ENCODE measurements at regions not wholly inside any gene's neighbourhood (a gene's known extent, or its start where the extent isn't known, plus 50 kb on each side); places are given as distances from the start of the nearest gene placed in this dataset.

DNA sequence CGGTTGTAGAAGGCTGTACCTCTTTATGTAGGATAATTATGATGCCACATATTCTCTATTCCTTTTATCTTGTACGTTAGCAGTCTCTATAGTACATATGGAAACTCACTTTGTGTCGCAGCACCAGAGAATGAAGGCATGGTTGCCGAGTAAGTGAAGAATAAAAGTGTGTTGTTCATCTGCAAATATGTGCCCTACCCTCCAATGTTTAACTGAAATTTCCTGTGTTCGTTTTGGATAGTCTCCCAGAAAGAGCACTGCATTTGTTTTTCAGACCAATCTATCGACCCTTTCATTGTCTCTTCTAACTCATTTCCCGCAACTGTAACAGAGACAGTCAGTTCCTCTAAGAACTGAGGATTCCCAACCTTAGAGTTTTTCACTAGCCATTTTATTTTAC lies 592.8 kb downstream of the TUSC7 start:
- no peak for DNase-seq (ENCODE audit: low read depth)
- H3K4me3 ChIP-seq (ENCODE audit: low read depth, low read length), result no peak overlapping the region
- TF ChIP-seq, protein P1, sequence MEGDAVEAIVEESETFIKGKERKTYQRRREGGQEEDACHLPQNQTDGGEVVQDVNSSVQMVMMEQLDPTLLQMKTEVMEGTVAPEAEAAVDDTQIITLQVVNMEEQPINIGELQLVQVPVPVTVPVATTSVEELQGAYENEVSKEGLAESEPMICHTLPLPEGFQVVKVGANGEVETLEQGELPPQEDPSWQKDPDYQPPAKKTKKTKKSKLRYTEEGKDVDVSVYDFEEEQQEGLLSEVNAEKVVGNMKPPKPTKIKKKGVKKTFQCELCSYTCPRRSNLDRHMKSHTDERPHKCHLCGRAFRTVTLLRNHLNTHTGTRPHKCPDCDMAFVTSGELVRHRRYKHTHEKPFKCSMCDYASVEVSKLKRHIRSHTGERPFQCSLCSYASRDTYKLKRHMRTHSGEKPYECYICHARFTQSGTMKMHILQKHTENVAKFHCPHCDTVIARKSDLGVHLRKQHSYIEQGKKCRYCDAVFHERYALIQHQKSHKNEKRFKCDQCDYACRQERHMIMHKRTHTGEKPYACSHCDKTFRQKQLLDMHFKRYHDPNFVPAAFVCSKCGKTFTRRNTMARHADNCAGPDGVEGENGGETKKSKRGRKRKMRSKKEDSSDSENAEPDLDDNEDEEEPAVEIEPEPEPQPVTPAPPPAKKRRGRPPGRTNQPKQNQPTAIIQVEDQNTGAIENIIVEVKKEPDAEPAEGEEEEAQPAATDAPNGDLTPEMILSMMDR (IDR thresholded peaks at IDR 0.05; ENCODE audit: low read depth, low read length, missing control alignments), result no peak

DNA sequence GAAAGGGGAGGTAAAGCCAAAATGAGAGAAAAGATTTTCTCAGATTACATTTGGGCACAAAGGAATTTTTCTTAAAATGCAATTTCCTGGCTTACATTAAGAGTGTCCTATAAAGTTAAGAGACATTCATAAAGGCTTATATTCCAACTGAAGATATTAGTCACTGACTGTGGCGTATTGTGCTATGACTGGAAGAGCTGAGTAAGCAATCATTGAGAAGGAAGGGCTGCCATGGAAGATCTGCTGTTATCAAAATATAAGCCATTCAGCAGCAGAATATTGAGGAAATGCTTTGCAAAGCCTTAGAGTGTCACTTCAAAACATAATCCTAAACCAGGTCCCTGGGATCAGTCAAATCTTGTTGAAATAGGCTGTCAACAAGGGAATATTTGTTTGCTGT lies 593.9 kb downstream of the TUSC7 start:
- H3K4me3 ChIP-seq (ENCODE audit: low read depth, low read length), result no peak overlapping the region
- TF ChIP-seq, protein P1 (IDR thresholded peaks at IDR 0.05; ENCODE audit: low read depth, low read length, missing control alignments), result no peak
- DNase-seq (ENCODE audit: low read depth), result no peak

DNA sequence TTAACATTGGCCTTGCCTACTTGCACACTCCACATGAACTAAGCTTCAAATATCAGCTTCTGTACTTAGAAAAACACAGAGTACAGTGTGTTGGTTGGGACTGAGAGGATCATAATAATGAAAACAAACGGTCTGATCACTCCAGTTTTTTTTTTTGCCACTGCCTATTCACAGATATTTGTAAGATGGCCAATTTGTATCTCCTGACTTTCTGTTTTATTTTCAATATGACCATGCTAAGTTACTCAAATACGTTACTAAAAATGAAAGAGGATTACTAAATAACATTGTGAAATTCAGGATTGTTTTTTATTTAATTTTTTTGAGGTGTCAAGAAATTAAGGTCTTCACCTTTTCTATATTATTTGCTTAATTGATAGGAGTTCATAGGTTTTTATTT lies 595.1 kb downstream of the TUSC7 start:
- no peak for DNase-seq (ENCODE audit: low read depth)
- H3K4me3 ChIP-seq (ENCODE audit: low read depth, low read length), result no peak overlapping the region
- TF ChIP-seq, protein P1 (IDR thresholded peaks at IDR 0.05; ENCODE audit: low read depth, low read length, missing control alignments), result no peak

DNA sequence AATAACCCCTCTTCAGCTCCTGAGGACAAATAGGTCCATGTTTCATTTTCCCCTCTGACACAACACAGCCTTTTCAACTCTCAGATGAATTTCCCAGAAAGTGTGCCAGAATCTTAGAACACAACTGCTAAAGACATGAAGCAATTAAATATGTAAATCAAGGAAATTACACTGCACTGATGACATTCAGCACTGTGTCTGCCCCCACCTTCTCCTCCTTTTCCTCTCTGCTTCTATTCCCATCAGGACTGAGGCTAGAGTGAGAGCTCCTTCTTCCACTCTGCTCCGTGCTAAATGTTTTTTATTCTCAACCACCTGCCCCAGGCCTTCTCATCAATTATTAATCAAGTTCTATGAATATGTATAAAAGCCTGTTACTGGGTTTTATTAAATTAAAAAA lies 596.1 kb downstream of the TUSC7 start:
- DNase-seq (ENCODE audit: low read depth), result no peak
- TF ChIP-seq, protein P1 (IDR thresholded peaks at IDR 0.05; ENCODE audit: low read depth, low read length, missing control alignments), result no peak
- H3K4me3 ChIP-seq (ENCODE audit: low read depth, low read length), result no peak overlapping the region

DNA sequence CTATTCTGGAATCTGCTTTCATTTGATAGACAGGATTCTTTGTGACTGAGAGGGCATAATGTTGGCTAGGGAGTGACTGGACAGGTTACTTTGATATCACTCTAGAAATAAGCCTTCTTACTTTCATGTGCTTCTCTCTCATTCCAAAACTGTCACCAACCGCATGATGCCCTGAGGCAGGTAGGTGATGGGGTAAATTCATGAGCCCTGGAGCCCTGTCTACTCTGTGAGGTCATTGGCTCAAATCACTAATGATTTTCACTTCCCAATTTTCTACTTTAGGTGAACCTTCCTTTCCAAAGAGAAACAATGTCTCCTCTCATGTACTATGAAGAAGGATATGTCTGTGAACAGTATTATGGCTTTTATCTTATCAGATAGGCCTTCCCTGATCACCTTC lies 596.7 kb downstream of the TUSC7 start:
- no peak overlapping the region for H3K4me3 ChIP-seq (ENCODE audit: low read depth, low read length)
- TF ChIP-seq, protein P1 (IDR thresholded peaks at IDR 0.05; ENCODE audit: low read depth, low read length, missing control alignments), result no peak
- DNase-seq (ENCODE audit: low read depth), result no peak

DNA sequence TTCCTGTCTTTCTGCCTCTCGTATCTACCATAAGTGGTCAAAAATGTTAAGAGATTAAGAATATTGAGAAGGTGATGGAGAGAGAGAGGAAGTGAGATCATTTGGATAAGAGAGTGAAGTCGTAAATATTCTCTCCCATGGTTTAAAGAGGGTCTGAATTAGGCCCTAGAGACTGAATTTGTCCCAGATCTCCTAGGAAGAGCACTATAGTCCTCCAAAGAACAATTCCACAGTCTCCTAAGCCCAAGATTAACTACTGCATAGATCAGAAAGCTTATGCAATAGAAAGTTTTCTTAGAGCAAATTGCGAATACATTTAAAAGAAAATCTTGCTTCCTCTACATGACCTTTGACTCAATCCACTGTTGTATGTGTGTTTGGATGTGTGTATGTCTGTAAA lies 598.8 kb downstream of the TUSC7 start:
- no peak for DNase-seq (ENCODE audit: low read depth)
- TF ChIP-seq, protein P1 (IDR thresholded peaks at IDR 0.05; ENCODE audit: low read depth, low read length, missing control alignments), result no peak
- no peak overlapping the region for H3K4me3 ChIP-seq (ENCODE audit: low read depth, low read length)

DNA sequence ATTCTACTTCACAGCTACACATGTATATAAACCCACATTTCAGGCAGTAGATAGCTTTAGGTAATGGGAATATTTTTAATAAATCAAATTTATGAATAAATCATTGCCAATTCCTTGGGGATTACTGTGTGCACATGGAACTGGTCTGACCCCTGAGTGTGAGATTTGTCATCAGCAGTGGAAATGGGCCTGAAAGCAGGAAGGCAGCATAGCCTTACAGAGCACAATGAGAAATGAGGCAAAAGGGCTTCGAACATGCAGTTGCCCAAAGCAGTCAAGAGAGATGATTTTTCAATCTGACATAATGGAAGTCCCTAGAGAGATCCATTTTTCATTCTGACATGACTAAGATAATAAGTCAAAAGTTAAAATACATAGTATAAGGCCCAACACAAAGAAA lies 599.2 kb downstream of the TUSC7 start:
- no peak overlapping the region for H3K4me3 ChIP-seq (ENCODE audit: low read depth, low read length)
- TF ChIP-seq, protein P1 (IDR thresholded peaks at IDR 0.05; ENCODE audit: low read depth, low read length, missing control alignments), result no peak
- DNase-seq (ENCODE audit: low read depth), result no peak

All from GM12864 (cell line).